GM19043 (cell line): ENCODE measurements at regions not wholly inside any gene's neighbourhood (a gene's known extent, or its start where the extent isn't known, plus 50 kb on each side); places are given as distances from the start of the nearest gene placed in this dataset.

ENCODE experiments used
- ATAC-seq: cut with Tn5 transposase; IDR thresholded peaks from one replicate; pipeline ENCODE4 v1.9.1; 2021; ENCODE audit warnings: low read depth; ENCODE audit not compliant: unreplicated experiment

GRCh38 chr12:74899031-74899829, 310.4 kb downstream of the KCNC2 start:
- no peak for ATAC-seq

- ATAC-seq = no peak
Observed at GRCh38 chr12:74900232-74900631, 309.4 kb downstream of the KCNC2 start.

- ATAC-seq = no peak
Observed at GRCh38 chr12:74903522-74903921, 306.1 kb downstream of the KCNC2 start.

GRCh38 chr12:74906224-74906623, 303.4 kb downstream of the KCNC2 start:
- ATAC-seq = no peak

GRCh38 chr12:74910831-74911230, 298.8 kb downstream of the KCNC2 start:
- no peak for ATAC-seq

- ATAC-seq = no peak
Observed at GRCh38 chr12:74914378-74914777, 295.3 kb downstream of the KCNC2 start.

- ATAC-seq = no peak
Observed at GRCh38 chr12:74915718-74916117, 293.9 kb downstream of the KCNC2 start.

GRCh38 chr12:74917743-74918142, 291.9 kb downstream of the KCNC2 start:
- ATAC-seq = no peak

- no peak for ATAC-seq
Observed at GRCh38 chr12:74918291-74918690, 291.3 kb downstream of the KCNC2 start.

- no peak for ATAC-seq
Observed at GRCh38 chr12:74922117-74922516, 287.5 kb downstream of the KCNC2 start.

GRCh38 chr12:74922642-74923041, 287.0 kb downstream of the KCNC2 start:
- no peak for ATAC-seq

- ATAC-seq = no peak
Observed at GRCh38 chr12:74941670-74942069, 268.0 kb downstream of the KCNC2 start.

GRCh38 chr12:74945771-74946198, 263.9 kb downstream of the KCNC2 start:
- ATAC-seq = no peak

GRCh38 chr12:74953697-74954096, 255.9 kb downstream of the KCNC2 start:
- no peak for ATAC-seq

GRCh38 chr12:74957231-74957630, 252.4 kb downstream of the KCNC2 start:
- ATAC-seq = no peak

GRCh38 chr12:74957634-74958033, 252.0 kb downstream of the KCNC2 start:
- ATAC-seq = no peak

GRCh38 chr12:74959657-74960056, 250.0 kb downstream of the KCNC2 start:
- ATAC-seq = no peak

- no peak for ATAC-seq
Observed at GRCh38 chr12:74963304-74963703, 246.3 kb downstream of the KCNC2 start.

- no peak for ATAC-seq
Observed at GRCh38 chr12:74963867-74964331, 245.7 kb downstream of the KCNC2 start.

GRCh38 chr12:74964390-74964789, 245.2 kb downstream of the KCNC2 start:
- no peak for ATAC-seq

- no peak for ATAC-seq
Observed at GRCh38 chr12:74971201-74971600, 238.4 kb downstream of the KCNC2 start.

GRCh38 chr12:74977832-74978481, 231.7 kb downstream of the KCNC2 start:
- ATAC-seq = no peak
